HG03342 (cell line): ENCODE measurements at regions not wholly inside any gene's neighbourhood (a gene's known extent, or its start where the extent isn't known, plus 50 kb on each side); places are given as distances from the start of the nearest gene placed in this dataset.

Experiments
- ATAC-seq: cut with Tn5 transposase; IDR thresholded peaks from one replicate; pipeline ENCODE4 v1.9.1; 2021; ENCODE audit warnings: mild to moderate bottlenecking, moderate library complexity; ENCODE audit not compliant: unreplicated experiment

DNA sequence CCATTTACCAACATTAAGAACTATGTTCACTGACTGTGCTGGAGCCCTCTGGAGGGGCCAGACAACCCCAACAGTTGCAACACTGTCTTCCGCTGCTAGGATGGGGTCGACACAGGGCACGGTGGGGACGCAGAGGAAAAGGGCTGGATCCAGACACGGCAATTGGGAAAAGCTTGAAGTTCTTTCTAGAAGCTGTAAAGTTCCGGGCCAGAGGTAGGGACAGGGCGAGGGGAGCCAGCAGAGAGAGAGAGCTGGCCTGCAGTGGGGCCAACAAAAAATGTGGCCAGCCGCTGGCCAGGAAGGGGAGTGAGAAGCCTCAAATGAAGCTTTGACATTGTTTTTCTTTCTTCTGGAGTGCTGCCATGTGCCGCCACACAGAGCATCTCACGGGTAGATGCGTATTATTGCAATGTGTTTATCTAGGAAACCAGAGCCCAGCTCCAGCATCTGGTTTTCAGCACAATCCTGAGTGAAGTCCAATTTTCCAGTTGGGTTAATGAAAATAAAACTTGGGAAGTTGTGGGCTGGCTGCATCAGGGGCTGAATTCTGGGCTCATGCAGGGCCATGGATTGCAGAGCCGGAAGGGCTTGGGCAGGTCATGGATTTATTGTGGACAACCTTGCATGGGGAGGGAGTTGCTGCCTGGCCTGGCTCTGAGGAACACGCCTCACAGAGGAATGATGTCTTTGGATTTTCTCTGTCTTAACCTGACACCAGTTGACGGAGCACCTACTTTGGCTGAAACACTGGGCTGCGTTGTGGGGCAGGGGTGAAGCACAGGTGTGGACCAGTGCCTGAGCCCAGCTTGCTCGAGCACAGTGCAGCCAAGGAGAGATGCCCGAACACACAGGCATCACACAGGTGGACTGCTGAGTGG is 67.6 kb upstream of the AMPD3 start:
- ATAC-seq: no peak

DNA sequence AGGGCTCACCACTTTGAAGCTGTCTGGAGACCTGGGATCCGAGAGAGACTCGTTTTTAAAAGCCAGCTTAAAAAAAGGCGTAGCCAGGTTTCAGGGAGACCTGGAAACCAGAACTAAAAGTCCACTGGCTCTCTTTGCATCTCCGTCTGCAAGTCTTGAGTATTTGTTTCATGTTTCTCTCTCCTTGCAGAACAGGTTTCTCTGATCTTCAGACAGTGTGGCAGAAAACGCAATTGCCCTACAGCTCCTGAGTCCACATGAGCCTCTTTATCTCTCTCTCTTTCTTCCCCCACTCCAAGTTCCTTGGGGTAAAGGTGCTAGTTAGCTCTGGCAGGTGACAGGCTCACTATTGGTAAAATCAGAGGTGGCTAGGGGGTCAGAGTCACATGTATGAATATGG is 67.0 kb upstream of the AMPD3 start:
- no peak for ATAC-seq

GRCh38 chr11:10388574-10388973 is 66.5 kb upstream of the AMPD3 start:
- ATAC-seq: no peak

- ATAC-seq: no peak
Measured at GRCh38 chr11:10390375-10390774, 64.7 kb upstream of the AMPD3 start.

GRCh38 chr11:10392095-10393079 is 62.7 kb upstream of the AMPD3 start:
- no peak for ATAC-seq

DNA sequence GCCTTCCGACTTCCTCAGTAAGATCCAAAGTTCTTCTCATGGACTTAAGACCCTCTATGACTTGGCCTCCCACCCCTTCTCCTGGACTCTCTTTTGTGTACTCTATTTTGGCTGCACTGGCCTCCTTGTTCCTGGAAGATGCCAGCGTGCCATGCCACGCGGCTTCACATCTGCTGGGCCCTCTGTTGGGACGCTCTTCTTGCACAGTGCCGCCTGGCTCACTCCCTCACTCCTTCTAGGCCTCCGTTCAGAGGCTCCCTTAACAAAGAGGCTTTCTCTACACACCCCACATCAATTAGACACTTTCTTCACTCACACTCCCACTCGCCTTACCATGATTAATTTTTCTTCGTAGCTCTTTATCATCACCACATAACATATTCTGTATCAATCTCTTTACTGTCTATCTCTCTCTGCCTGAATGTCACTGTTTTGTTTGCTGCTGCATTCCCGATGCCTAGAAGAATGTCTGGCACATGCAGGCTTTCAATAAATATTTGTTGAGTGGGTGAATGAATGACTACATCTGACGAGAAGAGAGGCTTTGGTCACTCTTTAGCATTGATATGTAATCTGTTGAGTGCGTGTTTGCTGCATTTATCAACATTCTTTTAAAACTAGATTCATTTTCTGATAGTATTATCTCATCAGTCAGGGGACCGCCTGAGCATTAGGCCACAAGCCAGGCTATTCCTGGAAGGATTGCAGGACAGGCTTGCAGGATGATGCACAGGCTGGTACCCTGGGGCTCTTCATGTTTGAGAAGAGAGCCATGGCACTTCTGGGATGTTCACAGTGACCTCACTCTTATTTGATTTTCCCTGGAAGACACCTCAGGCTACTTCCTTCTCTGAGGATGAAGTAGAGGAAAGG is 60.6 kb upstream of the AMPD3 start:
- ATAC-seq: no peak

DNA sequence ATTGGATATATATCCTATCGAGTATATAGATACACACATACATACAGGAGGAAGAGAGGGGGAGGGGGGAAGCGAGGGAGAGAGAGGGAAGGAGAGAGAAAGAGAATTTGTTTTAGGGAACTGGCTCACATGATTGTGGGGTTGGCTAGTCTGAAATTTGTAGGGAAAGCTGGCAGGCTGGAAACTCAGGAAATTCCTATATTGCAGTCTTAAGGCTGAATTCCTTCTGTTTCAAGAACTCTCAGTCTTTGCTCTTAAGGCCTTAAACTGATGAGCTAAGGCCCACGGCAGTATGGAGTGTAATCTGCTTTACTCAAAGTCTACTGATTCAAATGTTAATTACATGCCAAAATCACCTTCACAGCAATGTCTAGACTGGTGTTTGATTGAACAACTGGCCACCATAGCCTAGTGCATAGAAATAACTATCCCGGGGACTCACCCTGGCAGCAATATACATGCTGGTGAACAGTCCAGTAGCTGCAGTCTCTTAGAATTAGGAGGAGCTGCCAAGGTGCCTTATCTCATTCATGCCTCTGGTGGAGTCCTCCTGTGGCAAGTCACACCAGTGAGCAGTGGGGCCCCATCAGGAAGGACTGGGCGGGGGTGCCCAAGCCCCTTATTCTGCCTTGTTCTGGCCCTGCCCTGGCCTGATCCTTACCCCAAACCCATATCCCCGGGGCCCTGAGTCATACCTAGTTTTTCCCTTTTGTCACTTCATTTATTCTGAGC is 59.7 kb upstream of the AMPD3 start:
- ATAC-seq: no peak

DNA sequence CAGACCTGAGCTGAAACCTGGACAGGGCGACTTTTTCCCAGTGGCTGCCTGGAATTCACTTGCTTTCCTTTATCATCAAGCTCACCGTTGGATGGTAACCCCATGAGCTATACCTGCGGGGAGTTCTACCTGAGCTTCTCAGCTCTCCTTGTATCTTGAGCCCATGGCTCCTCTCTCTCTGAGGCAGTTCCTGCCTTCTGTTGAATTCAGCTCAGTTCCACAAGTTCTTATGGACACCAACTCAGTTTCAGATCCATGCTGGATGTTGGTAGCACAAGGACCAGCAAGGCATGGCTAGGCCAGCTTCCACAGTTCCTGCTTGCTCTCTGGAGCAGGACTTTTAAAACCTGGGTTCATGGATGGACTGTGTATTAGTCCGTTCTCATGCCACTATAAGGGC is 58.3 kb upstream of the AMPD3 start:
- no peak for ATAC-seq

GRCh38 chr11:10397226-10397987 is 57.7 kb upstream of the AMPD3 start:
- ATAC-seq: no peak

- ATAC-seq: no peak
Measured at GRCh38 chr11:10398525-10398924, 56.5 kb upstream of the AMPD3 start.

GRCh38 chr11:10400856-10401255 is 54.2 kb upstream of the AMPD3 start:
- ATAC-seq: no peak

- no peak for ATAC-seq
Measured at GRCh38 chr11:10401256-10401655, 53.8 kb upstream of the AMPD3 start.

DNA sequence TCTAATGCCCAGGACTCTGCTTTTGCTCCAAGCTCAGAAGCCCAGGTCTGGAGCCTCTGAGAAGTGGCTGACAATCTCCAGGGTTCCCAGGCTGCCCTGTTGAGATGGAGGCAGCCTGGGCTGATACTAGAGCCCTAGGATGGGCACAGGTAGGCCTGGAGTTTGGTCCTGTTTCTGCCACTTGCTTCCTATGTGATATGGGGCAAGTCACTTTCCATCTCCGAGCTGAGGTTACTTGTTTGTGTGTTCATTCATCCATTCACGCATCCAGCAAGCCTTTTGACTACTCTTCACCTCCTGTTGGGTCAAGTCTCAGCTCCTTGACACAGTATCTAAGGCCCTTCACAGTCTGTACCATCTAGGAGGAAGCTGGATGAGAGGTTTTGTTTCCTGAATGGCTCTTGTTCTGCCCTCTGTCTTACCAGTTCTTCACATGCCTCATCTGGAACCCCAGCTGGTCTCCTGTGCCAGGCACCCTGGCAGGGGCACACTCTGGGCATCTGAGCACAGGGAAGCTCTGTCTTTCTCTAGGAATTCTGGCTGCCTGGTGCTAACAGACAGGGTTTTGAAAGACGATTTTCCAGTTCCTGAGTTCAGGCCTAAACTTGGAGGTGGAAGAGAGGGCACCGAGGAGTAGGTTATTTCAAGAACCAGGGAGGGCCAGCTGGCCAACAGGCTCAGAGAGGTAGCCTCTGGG is 53.2 kb upstream of the AMPD3 start:
- ATAC-seq: no peak
